Left ventricle myocardium inferior (tissue), 1 donor: ENCODE measurements at regions not wholly inside any gene's neighbourhood (a gene's known extent, or its start where the extent isn't known, plus 50 kb on each side); places are given as distances from the start of the nearest gene placed in this dataset.
"Not testable (repeated sequence)": the region's sequence is repeated elsewhere in the genome, so short reads cannot be mapped to it uniquely, and the experiment has no call there.

Experiments
- DNase-seq: peaks from one replicate; pipeline ENCODE4 v3.0.0-alpha.2; 2020
- H3K27ac ChIP-seq: fragments of 200-600 bp; replicated peaks from 2 replicates; pipeline ENCODE4 v1.8.0; 2021
- H3K27me3 ChIP-seq: fragments of 200-600 bp; 2 replicates; pipeline ENCODE4 v1.8.0; 2021; ENCODE audit warnings: low read depth
- H3K36me3 ChIP-seq: fragments of 200-600 bp; 2 replicates; pipeline ENCODE4 v1.8.0; 2021
- H3K4me1 ChIP-seq: fragments of 200-600 bp; 2 replicates; pipeline ENCODE4 v1.8.0; 2021
- H3K4me3 ChIP-seq: fragments of 200-600 bp; 2 replicates; pipeline ENCODE4 v1.8.0; 2021; ENCODE audit warnings: mild to moderate bottlenecking, moderate library complexity
- H3K9me3 ChIP-seq: fragments of 200-600 bp; replicated peaks from 2 replicates; pipeline ENCODE4 v1.8.0; 2021
- intact Hi-C: fragments of 100-400 bp; cut with micrococcal nuclease; formaldehyde crosslinking; loops from one replicate; pipeline ENCODE4 v1.11.0; 2022
- TF ChIP-seq, protein P1 (sequence below): fragments of 200-600 bp; IDR thresholded peaks from 2 replicates; pipeline ENCODE4 v1.8.0; 2021; ENCODE audit warnings: antibody characterized with exemption, mild to moderate bottlenecking, borderline replicate concordance
- donor health status: DM: no; HTN: yes; CAD: no; lungs with severe emphysema.

DNA sequence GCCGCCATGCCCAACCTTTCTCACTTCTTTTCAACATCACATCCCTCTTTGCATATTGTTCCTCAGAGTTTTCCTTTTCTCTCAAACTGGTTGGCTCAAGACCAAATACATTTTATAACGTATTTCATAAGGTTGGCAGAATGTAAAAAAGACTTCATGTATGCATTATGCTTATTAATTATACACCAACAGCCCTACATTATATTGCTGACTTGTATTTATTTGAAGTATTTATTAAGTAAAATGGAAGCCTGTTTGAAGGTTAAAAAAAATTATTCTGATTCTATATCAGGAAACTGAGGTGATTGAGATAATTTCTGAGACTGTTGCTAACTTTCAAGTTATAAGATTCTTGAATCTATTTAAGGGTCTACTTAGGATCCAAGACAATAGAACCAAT is 208.0 kb upstream of the KCNH7 start:
- intact Hi-C loops = no loop called here
- Histone ChIP-seq H3K4me3 (no peak overlapping the region), H3K9me3 (no peaks in the 10 kb centered on the region), H3K4me1 (no peaks in the 10 kb centered on the region), H3K27me3 (no peaks in the 10 kb centered on the region), H3K36me3 (no peaks in the 10 kb centered on the region), H3K27ac (no peak overlapping the region)
- DNase-seq = no peak
- TF ChIP-seq, protein P1, sequence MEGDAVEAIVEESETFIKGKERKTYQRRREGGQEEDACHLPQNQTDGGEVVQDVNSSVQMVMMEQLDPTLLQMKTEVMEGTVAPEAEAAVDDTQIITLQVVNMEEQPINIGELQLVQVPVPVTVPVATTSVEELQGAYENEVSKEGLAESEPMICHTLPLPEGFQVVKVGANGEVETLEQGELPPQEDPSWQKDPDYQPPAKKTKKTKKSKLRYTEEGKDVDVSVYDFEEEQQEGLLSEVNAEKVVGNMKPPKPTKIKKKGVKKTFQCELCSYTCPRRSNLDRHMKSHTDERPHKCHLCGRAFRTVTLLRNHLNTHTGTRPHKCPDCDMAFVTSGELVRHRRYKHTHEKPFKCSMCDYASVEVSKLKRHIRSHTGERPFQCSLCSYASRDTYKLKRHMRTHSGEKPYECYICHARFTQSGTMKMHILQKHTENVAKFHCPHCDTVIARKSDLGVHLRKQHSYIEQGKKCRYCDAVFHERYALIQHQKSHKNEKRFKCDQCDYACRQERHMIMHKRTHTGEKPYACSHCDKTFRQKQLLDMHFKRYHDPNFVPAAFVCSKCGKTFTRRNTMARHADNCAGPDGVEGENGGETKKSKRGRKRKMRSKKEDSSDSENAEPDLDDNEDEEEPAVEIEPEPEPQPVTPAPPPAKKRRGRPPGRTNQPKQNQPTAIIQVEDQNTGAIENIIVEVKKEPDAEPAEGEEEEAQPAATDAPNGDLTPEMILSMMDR = no peak

DNA sequence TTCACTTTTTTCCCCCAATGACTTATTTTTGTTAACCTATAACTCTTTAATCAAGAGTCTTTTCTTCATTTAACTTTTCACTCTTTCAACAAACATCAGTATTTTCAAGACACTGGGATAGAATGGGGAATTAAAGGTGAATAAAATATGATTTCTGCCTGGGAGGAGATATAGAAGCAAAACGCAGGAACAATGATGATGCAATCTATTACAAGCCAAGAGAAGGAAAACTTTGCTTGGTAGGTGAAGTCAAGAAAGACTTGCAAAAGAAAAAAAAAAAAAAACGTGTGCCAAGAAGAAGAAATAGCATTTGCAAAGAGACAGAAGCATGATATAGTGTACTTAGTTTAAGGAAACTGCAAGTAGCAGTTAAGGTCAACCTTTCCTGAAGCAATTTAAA is 207.3 kb upstream of the KCNH7 start:
- Histone ChIP-seq H3K27ac (no peak overlapping the region), H3K36me3 (no peaks in the 10 kb centered on the region), H3K4me3 (no peak overlapping the region), H3K9me3 (no peaks in the 10 kb centered on the region), H3K4me1 (no peaks in the 10 kb centered on the region), H3K27me3 (no peaks in the 10 kb centered on the region)
- DNase-seq = no peak
- TF ChIP-seq, protein P1 = no peak
- intact Hi-C loops = no loop called here

DNA sequence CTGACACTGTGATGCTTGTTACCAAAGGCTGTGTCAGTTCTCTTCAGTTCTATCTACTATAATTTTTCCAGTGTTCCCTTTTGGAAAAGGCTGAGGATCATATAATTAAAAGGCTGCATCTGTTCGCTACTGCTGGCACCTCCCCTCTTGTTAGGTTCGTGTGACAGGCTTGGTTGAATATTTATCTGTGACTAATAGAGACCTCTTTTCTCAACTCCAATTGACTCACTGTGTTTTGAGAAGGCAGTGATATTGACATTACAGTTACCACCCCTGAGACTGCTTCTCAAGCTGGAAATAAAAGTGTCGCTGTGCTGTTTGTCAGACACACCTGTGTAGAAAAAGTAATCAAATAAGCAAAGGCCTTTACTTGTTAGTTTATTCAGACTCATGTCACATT is 205.5 kb upstream of the KCNH7 start:
- intact Hi-C loops = no loop called here
- TF ChIP-seq, protein P1 = no peak
- H3K36me3 ChIP-seq = no peaks in the 10 kb centered on the region
- H3K4me3 ChIP-seq = no peak overlapping the region
- no peaks in the 10 kb centered on the region for H3K27me3 ChIP-seq
- H3K9me3 ChIP-seq = no peaks in the 10 kb centered on the region
- H3K4me1 ChIP-seq = no peaks in the 10 kb centered on the region
- H3K27ac ChIP-seq = no peak overlapping the region
- no peak for DNase-seq

DNA sequence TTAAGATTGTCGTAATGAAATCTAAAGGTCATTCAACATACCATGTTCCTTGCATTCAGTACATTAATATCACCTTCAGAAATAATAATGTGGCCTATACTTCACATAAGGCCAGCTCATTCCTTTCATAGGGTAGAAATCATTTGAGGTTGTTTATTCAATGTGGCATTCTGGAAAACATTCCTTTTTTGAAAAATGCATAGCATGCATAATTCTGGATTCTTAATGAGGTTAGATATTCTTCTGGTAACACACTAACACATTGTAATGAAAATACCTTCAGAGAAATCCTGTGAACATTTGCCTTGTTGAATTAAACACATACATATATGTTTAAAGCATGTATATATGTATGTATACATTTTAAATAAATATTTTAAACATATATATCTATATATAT is 204.6 kb upstream of the KCNH7 start:
- TF ChIP-seq, protein P1 = no peak

DNA sequence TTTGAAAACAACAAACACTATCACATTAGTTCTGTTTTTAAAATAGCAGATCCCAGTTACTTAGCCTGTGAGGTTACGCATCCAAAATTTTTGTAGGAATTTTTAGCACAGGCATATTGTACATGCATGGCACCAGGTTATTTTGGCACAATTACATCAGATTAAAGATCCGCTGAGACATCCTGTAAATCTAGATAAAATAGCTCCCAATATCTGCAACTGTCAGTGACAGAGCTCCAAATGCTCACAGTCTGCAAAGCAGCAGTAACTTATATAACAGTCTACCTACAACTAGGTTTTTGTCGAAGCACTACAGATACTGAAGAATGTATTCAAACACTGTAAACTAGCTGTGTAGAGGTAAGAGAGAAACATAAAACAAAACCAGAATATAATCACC is 200.7 kb upstream of the KCNH7 start:
- H3K27ac ChIP-seq = no peak overlapping the region
- DNase-seq = no peak
- H3K36me3 ChIP-seq = no peaks in the 10 kb centered on the region
- no peaks in the 10 kb centered on the region for H3K27me3 ChIP-seq
- no peak overlapping the region for H3K4me3 ChIP-seq
- TF ChIP-seq, protein P1 = no peak
- intact Hi-C loops = no loop called here
- no peaks in the 10 kb centered on the region for H3K4me1 ChIP-seq
- H3K9me3 ChIP-seq = no peaks in the 10 kb centered on the region

More for the DNA sequence above, 204.6 kb upstream of the KCNH7 start:
- no peaks in the 10 kb centered on the region for H3K4me1 ChIP-seq
- no peak for DNase-seq
- no peak overlapping the region for H3K27ac ChIP-seq
- no peaks in the 10 kb centered on the region for H3K9me3 ChIP-seq
- no peaks in the 10 kb centered on the region for H3K27me3 ChIP-seq
- H3K4me3 ChIP-seq = no peak overlapping the region
- H3K36me3 ChIP-seq = no peaks in the 10 kb centered on the region
- intact Hi-C loops = no loop called here

DNA sequence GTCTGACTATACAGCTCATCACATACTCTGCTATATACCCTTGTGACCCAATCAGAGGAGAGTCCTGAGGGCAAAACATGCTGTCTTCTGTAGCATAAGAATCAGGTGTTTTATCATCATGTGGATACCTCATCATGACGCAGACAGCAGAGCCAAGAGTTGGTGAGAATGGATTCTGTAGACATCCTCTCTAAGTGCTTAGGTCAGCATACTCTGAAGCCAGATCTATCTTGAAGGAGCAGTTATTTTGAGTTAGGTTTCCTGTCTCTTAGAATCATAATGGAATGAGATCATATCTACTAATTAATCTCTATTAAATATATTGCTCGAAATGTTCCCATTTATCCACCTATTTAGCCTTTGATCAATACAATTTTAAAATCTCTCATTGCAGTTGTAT is 190.2 kb upstream of the KCNH7 start:
- Histone ChIP-seq H3K9me3 (no peaks in the 10 kb centered on the region), H3K4me3 (no peak overlapping the region), H3K4me1 (no peaks in the 10 kb centered on the region), H3K36me3 (no peaks in the 10 kb centered on the region), H3K27me3 (no peaks in the 10 kb centered on the region), H3K27ac (no peak overlapping the region)
- DNase-seq = no peak
- TF ChIP-seq, protein P1 = no peak
- intact Hi-C loops = no loop called here

- H3K9me3 ChIP-seq, H3K4me3 ChIP-seq, H3K27me3 ChIP-seq, H3K27ac ChIP-seq, H3K4me1 ChIP-seq, H3K36me3 ChIP-seq, intact Hi-C loops, DNase-seq: not testable (repeated sequence)
Measured at GRCh38 chr2:163026136-163026775, 187.7 kb upstream of the KCNH7 start.

DNA sequence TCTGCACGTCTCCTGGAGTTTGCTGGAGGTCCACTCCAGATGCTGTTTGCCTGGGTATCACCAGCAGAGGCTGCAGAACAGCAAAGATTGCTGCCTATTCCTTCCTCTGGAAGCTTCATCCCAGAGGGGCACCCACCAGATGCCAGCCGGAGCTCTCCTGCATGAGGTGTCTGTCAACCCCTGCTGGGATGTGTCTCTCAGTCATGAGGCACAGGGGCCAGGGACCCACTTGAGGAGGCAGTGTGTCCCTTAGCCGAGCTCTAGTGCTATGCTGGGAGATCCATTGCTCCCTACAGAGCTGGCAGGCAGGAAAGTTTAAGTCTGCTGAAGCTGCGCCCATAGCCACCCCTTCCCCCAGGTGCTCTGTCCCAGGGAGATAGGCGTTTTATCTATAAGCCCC is 178.3 kb upstream of the KCNH7 start:
- intact Hi-C loops, H3K27ac ChIP-seq, H3K36me3 ChIP-seq, DNase-seq, H3K27me3 ChIP-seq, H3K4me1 ChIP-seq, H3K4me3 ChIP-seq: not testable (repeated sequence)
- peaks cover 35% of the 10 kb centered on the region for H3K9me3 ChIP-seq
